H1 (cell line): ENCODE measurements at regions not wholly inside any gene's neighbourhood (a gene's known extent, or its start where the extent isn't known, plus 50 kb on each side); places are given as distances from the start of the nearest gene placed in this dataset.
A peak's percentile ranks its signal among the peaks of the same experiment; 100 is the strongest.

Source experiments
- CTCF ChIA-PET: fragments of 300-600 bp; sonication (Branson Sonifier 250); formaldehyde crosslinking; loops from one replicate; lab custom pipeline; 2021; ENCODE audit not compliant: partially characterized antibody; lab: Charles Lee
- POLR2A ChIA-PET: fragments of 300-600 bp; sonication (Branson Sonifier 250); formaldehyde crosslinking; loops from one replicate; lab custom pipeline; 2021; ENCODE audit warnings: inconsistent platforms; ENCODE audit not compliant: partially characterized antibody; lab: Charles Lee
- DNase-seq, 2 experiments: peaks; one replicate each; pipeline versions ENCODE4 v3.0.0 to v3.0.0-alpha.2; 2010 to 2022; ENCODE audit warnings: low spot score in 2 of 2, low read depth in 1 of 2, mixed read lengths in 1 of 2
- FAIRE-seq: peaks from 2 replicates; lab custom pipeline; 2011; peaks lifted over from hg19 to GRCh38; lab: Jason Lieb, UNC
- H2AFZ ChIP-seq: 2 replicates; pipeline ENCODE4 v1.8.1; 2012; ENCODE audit warnings: low read length, inconsistent platforms
- H2AK5ac ChIP-seq: 2 replicates; pipeline ENCODE4 v1.6.1; 2013; ENCODE audit warnings: low read depth, low read length
- H2BK120ac ChIP-seq: replicated peaks from 2 replicates; pipeline ENCODE3; 2013; ENCODE audit warnings: low read depth, low read length, inconsistent platforms
- H2BK12ac ChIP-seq: 2 replicates; pipeline ENCODE4 v1.6.1; 2013; ENCODE audit warnings: low read depth, low read length
- H2BK15ac ChIP-seq: 2 replicates; pipeline ENCODE4 v1.6.1; 2013; ENCODE audit warnings: low read length
- H2BK20ac ChIP-seq: 2 replicates; pipeline ENCODE4 v1.6.1; 2013; ENCODE audit warnings: low read length
- H2BK5ac ChIP-seq: 2 replicates; pipeline ENCODE4 v1.6.1; 2013; ENCODE audit warnings: low read depth, low read length
- H3K14ac ChIP-seq: 2 replicates; pipeline ENCODE4 v1.6.1; 2013; ENCODE audit warnings: inconsistent platforms; ENCODE audit not compliant: insufficient read length
- H3K18ac ChIP-seq: 2 replicates; pipeline ENCODE4 v1.6.1; 2013; ENCODE audit warnings: low read length; ENCODE audit errors: extremely low read depth
- H3K23ac ChIP-seq: 2 replicates; pipeline ENCODE4 v1.6.1; 2013; ENCODE audit warnings: inconsistent platforms; ENCODE audit not compliant: insufficient read length
- H3K23me2 ChIP-seq: 2 replicates; pipeline ENCODE4 v1.6.1; 2013; ENCODE audit warnings: low read depth, low read length
- H3K27ac ChIP-seq: 2 replicates; pipeline ENCODE4 v1.6.1; 2011; ENCODE audit warnings: low read depth, low read length, inconsistent platforms
- H3K27me3 ChIP-seq, 4 experiments: replicated peaks in 1 of 4; 1 replicate in 1 of 4; 2 replicates in 3 of 4; pipeline versions ENCODE4 v1.6.1 to v1.8.1; 2011 to 2013; ENCODE audit warnings: low read length in 3 of 4, mild to moderate bottlenecking in 3 of 4, inconsistent platforms in 2 of 4, mixed read lengths in 2 of 4, moderate library complexity in 1 of 4; ENCODE audit not compliant: control insufficient read depth in 3 of 4, insufficient read depth in 3 of 4; ENCODE audit errors: extremely low read depth in 1 of 4
- H3K36me3 ChIP-seq, 4 experiments: 2 replicates each; pipeline versions ENCODE4 v1.6.1 to v1.8.1; 2011 to 2013; ENCODE audit warnings: mild to moderate bottlenecking in 4 of 4, low read length in 3 of 4, moderate library complexity in 2 of 4, control low read depth in 1 of 4, inconsistent platforms in 1 of 4; ENCODE audit not compliant: insufficient read depth in 4 of 4, control insufficient read depth in 2 of 4
- H3K4ac ChIP-seq: replicated peaks from 2 replicates; pipeline ENCODE3; 2013; ENCODE audit warnings: low read length, low read depth, mixed read lengths, inconsistent platforms; ENCODE audit not compliant: insufficient read length
- H3K4me1 ChIP-seq, 4 experiments: replicated peaks in 1 of 4; 1 replicate in 1 of 4; 2 replicates in 3 of 4; pipeline versions ENCODE4 v1.6.1 to v1.8.1; 2011 to 2013; ENCODE audit warnings: low read length in 3 of 4, inconsistent platforms in 2 of 4, mixed read lengths in 1 of 4; ENCODE audit not compliant: insufficient read depth in 4 of 4, control insufficient read depth in 3 of 4
- H3K4me2 ChIP-seq, 2 experiments: 2 replicates each; pipeline versions ENCODE4 v1.6.1 to v1.8.1; 2011 to 2013; ENCODE audit warnings: low read depth in 2 of 2, low read length in 2 of 2, control low read depth in 1 of 2, inconsistent platforms in 1 of 2, mild to moderate bottlenecking in 1 of 2; ENCODE audit not compliant: insufficient read depth in 1 of 2
- H3K4me3 ChIP-seq, 4 experiments: fragments of 200-600, 300-600 bp in 1 of 4; sonication (generic), shearing (Covaris generic), sonication (Bioruptor Twin) in 1 of 4; 2 replicates each; pipeline versions ENCODE4 v1.5.1 to v1.8.1; 2011 to 2016; ENCODE audit warnings: low read length in 4 of 4, low read depth in 3 of 4, control low read depth in 2 of 4, inconsistent platforms in 2 of 4, mild to moderate bottlenecking in 2 of 4, mixed read lengths in 1 of 4, moderate library complexity in 1 of 4; ENCODE audit not compliant: insufficient read depth in 2 of 4; ENCODE audit errors: extremely low read depth in 1 of 4
- H3K56ac ChIP-seq: replicated peaks from 2 replicates; pipeline ENCODE3; 2013; ENCODE audit warnings: low read depth, mild to moderate bottlenecking, mixed read lengths, low read length, inconsistent platforms; ENCODE audit not compliant: insufficient read length
- H3K79me1 ChIP-seq: 2 replicates; pipeline ENCODE4 v1.6.1; 2013; ENCODE audit warnings: low read depth, low read length, control low read depth
- H3K79me2 ChIP-seq, 2 experiments: 2 replicates each; pipeline versions ENCODE4 v1.6.1 to v1.8.1; 2012 to 2013; ENCODE audit warnings: low read length in 2 of 2, mild to moderate bottlenecking in 2 of 2, inconsistent platforms in 1 of 2; ENCODE audit not compliant: insufficient read depth in 2 of 2, control insufficient read depth in 1 of 2
- H3K9ac ChIP-seq, 4 experiments: replicated peaks in 1 of 4; 1 replicate in 1 of 4; 2 replicates in 3 of 4; pipeline versions ENCODE4 v1.6.1 to v1.8.1; 2011 to 2013; ENCODE audit warnings: low read depth in 3 of 4, low read length in 3 of 4, control low read depth in 2 of 4, mild to moderate bottlenecking in 2 of 4, moderate library complexity in 2 of 4, inconsistent platforms in 1 of 4; ENCODE audit errors: extremely low read depth in 1 of 4
- H3K9me3 ChIP-seq, 2 experiments: 2 replicates each; pipeline versions ENCODE4 v1.6.1 to v1.8.1; 2012 to 2013; ENCODE audit warnings: mild to moderate bottlenecking in 2 of 2, moderate library complexity in 2 of 2, control low read depth in 1 of 2, inconsistent platforms in 1 of 2, low read depth in 1 of 2, low read length in 1 of 2, mixed read lengths in 1 of 2; ENCODE audit not compliant: insufficient read depth in 2 of 2
- H4K20me1 ChIP-seq, 2 experiments: replicated peaks in 1 of 2; 2 replicates each; pipeline versions ENCODE3 to v1.8.1; 2011 to 2013; ENCODE audit warnings: inconsistent platforms in 2 of 2, low read length in 2 of 2, mild to moderate bottlenecking in 1 of 2; ENCODE audit not compliant: insufficient read depth in 2 of 2, control insufficient read depth in 1 of 2
- H4K5ac ChIP-seq: 2 replicates; pipeline ENCODE4 v1.6.1; 2013; ENCODE audit warnings: low read length, low read depth, mixed read lengths, inconsistent platforms; ENCODE audit not compliant: insufficient read length
- H4K8ac ChIP-seq: 2 replicates; pipeline ENCODE4 v1.8.0; 2013; ENCODE audit warnings: mild to moderate bottlenecking, moderate library complexity, low read length, inconsistent platforms; ENCODE audit not compliant: insufficient read depth; ENCODE audit errors: extremely low read depth
- H4K91ac ChIP-seq: replicated peaks from 2 replicates; pipeline ENCODE3; 2013; ENCODE audit warnings: low read length, mixed read lengths, inconsistent platforms; ENCODE audit not compliant: insufficient read length
- MAFK ChIP-seq: IDR thresholded peaks from 2 replicates; pipeline ENCODE4 v1.6.1; 2012; ENCODE audit warnings: low read depth, mild to moderate bottlenecking, improper control_type of control experiment, low read length
- RXRA ChIP-seq: IDR thresholded peaks from 2 replicates; pipeline ENCODE4 v1.6.1; 2011; ENCODE audit warnings: low read depth, mild to moderate bottlenecking, low read length, moderate library complexity; ENCODE audit not compliant: insufficient read depth
- SP1 ChIP-seq: IDR thresholded peaks from 2 replicates; pipeline ENCODE4 v1.6.1; 2011; ENCODE audit warnings: low read depth, low read length
- TEAD4 ChIP-seq: IDR thresholded peaks from 2 replicates; pipeline ENCODE4 v1.6.1; 2012; ENCODE audit warnings: low read depth, low read length, inconsistent platforms, mixed read lengths
- WGBS, 2 experiments: shearing (Covaris generic) in 1 of 2; methylation state at CpG; one replicate each; pipeline versions ENCODE4 v1.1.6 to v1.1.7; 2013 to 2015; ENCODE audit warnings: low lambda C conversion rate in 2 of 2, mixed read lengths in 2 of 2, inconsistent platforms in 1 of 2, low coverage in 1 of 2, missing lambda C conversion rate in 1 of 2; ENCODE audit not compliant: insufficient replicate concordance in 2 of 2, insufficient coverage in 1 of 2, insufficient read length in 1 of 2; ENCODE audit errors: extremely low coverage in 1 of 2, missing lambda C conversion rate in 1 of 2; 5-methylcytosine and 5-hydroxymethylcytosine counted together

DNA sequence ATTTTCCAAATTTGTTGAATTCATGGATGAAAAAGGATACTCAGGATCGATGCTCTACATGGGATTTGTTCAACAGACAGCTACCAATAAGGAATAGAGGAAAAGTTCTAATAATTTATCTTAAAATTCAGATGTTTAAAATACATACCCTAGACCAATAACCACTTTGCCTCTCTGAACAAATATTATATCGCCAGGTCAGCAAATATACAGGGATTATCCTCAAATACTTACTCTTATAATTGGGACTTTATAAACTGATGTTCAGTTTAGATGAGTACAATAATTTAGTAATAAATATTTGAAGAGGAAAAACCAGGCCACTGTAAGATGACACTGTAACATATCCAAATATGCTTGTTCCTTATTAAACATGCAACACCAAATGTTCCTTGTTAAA is 268.7 kb downstream of the DOK5 start:
- POLR2A ChIA-PET, result no interaction called here
- Histone ChIP-seq H2AK5ac (no peak overlapping the region), H3K27ac (no peak overlapping the region), H3K14ac (no peak overlapping the region), H3K4me1 (no peaks in the 10 kb centered on the region), H3K18ac (no peak overlapping the region), H3K23ac (no peak overlapping the region), H2BK12ac (no peak overlapping the region), H2BK15ac (no peak overlapping the region), H4K8ac (no peak overlapping the region), H2BK5ac (no peak overlapping the region), H3K56ac (no peak overlapping the region), H3K9me3 (peaks cover 5 to 8% of the 10 kb centered on the region in 2 experiments; a peak in 2 of 4 replicates), H4K20me1 (no peaks in the 10 kb centered on the region), H3K36me3 (no peaks in the 10 kb centered on the region), H2BK120ac (no peak overlapping the region), H3K4me3 (no peak overlapping the region), H3K23me2 (no peaks in the 10 kb centered on the region), H4K91ac (no peak overlapping the region), H3K9ac (no peak overlapping the region), H2BK20ac (no peak overlapping the region), H3K4ac (no peak overlapping the region), H3K27me3 (no peaks in the 10 kb centered on the region), H4K5ac (no peak overlapping the region), H2AFZ (no peak overlapping the region), H3K4me2 (no peak overlapping the region), H3K79me1 (no peaks in the 10 kb centered on the region), H3K79me2 (no peaks in the 10 kb centered on the region)
- no peak for FAIRE-seq
- CTCF ChIA-PET, result no interaction called here
- DNase-seq, result no peak
- 92% methylated on average over 2 of the region's 2 CpGs; no CpG with 5 or more reads in 1 of the 2 experiments for WGBS, 2 experiments
- TF ChIP-seq TEAD4, result no peak
- no peak for TF ChIP-seq RXRA
- TF ChIP-seq SP1, result no peak
- TF ChIP-seq MAFK, result peak; percentile 70; the same call in 1 of the 2 replicates
